CD14-positive monocyte (primary cell): ENCODE measurements at regions not wholly inside any gene's neighbourhood (a gene's known extent, or its start where the extent isn't known, plus 50 kb on each side); places are given as distances from the start of the nearest gene placed in this dataset.

Experiments
- DNase-seq, 3 donors: peaks; one replicate each; pipeline ENCODE4 v3.0.0-alpha.2; 2011 to 2022
- H2AFZ ChIP-seq: 2 replicates; pipeline ENCODE4 v1.6.0; 2012; ENCODE audit warnings: mild to moderate bottlenecking, low read depth, low read length, inconsistent platforms; ENCODE audit not compliant: insufficient read depth, poor library complexity, severe bottlenecking
- H3K27ac ChIP-seq, 2 donors: 1 replicate in 1 of 2; 2 replicates in 1 of 2; pipeline ENCODE4 v1.5.1; 2012 to 2013; ENCODE audit warnings: low read length in 2 of 2, control low read depth in 1 of 2, inconsistent platforms in 1 of 2, low read depth in 1 of 2, mild to moderate bottlenecking in 1 of 2
- H3K27me3 ChIP-seq, 2 donors: one replicate each; pipeline versions ENCODE4 v1.6.0 to v1.6.1; 2011 to 2013; ENCODE audit warnings: low read length in 2 of 2; ENCODE audit not compliant: control insufficient read depth in 2 of 2, insufficient read depth in 2 of 2
- H3K36me3 ChIP-seq, 2 donors: replicated peaks in 1 of 2; 1 replicate in 1 of 2; 2 replicates in 1 of 2; pipeline versions ENCODE4 v1.5.1 to v1.6.1; 2012 to 2013; ENCODE audit warnings: low read length in 2 of 2, control low read depth in 1 of 2, inconsistent platforms in 1 of 2, mild to moderate bottlenecking in 1 of 2; ENCODE audit not compliant: insufficient read depth in 2 of 2, control insufficient read depth in 1 of 2
- H3K4me1 ChIP-seq, 2 donors: 1 replicate in 1 of 2; 2 replicates in 1 of 2; pipeline versions ENCODE4 v1.5.1 to v1.6.1; 2012 to 2013; ENCODE audit warnings: low read length in 2 of 2, control low read depth in 1 of 2, inconsistent platforms in 1 of 2, mild to moderate bottlenecking in 1 of 2, moderate library complexity in 1 of 2; ENCODE audit not compliant: insufficient read depth in 2 of 2, control insufficient read depth in 1 of 2
- H3K4me2 ChIP-seq: replicated peaks from 2 replicates; pipeline ENCODE3; 2012; ENCODE audit warnings: low read length, moderate library complexity, mild to moderate bottlenecking; ENCODE audit not compliant: poor library complexity, severe bottlenecking; ENCODE audit errors: extremely low read depth
- H3K4me3 ChIP-seq, 3 experiments: fragments of 200-600 bp in 1 of 3; sonication (generic) in 1 of 3; replicated peaks in 1 of 3; 1 replicate in 2 of 3; 2 replicates in 1 of 3; pipeline ENCODE4 v1.5.1; 2011 to 2013; ENCODE audit warnings: low read length in 3 of 3, mild to moderate bottlenecking in 3 of 3, control low read depth in 2 of 3, low read depth in 2 of 3, inconsistent platforms in 1 of 3, moderate library complexity in 1 of 3
- H3K79me2 ChIP-seq: 2 replicates; pipeline ENCODE4 v1.6.0; 2012; ENCODE audit warnings: mild to moderate bottlenecking, control low read depth, inconsistent platforms, low read length, moderate library complexity; ENCODE audit not compliant: insufficient read depth
- H3K9ac ChIP-seq: 2 replicates; pipeline ENCODE4 v1.6.0; 2017; ENCODE audit warnings: low read length, mild to moderate bottlenecking; ENCODE audit not compliant: insufficient read depth, poor library complexity, severe bottlenecking
- H3K9me3 ChIP-seq, 2 donors: replicated peaks in 1 of 2; 1 replicate in 1 of 2; 2 replicates in 1 of 2; pipeline versions ENCODE4 v1.5.1 to v1.6.1; 2012 to 2013; ENCODE audit warnings: low read length in 2 of 2, control low read depth in 1 of 2; ENCODE audit not compliant: control insufficient read depth in 1 of 2, insufficient read depth in 1 of 2
- H4K20me1 ChIP-seq: 2 replicates; pipeline ENCODE4 v1.6.0; 2012; ENCODE audit warnings: mild to moderate bottlenecking, low read length, control low read depth, moderate library complexity; ENCODE audit not compliant: insufficient read depth
- H3K27ac Mint-ChIP-seq, 7 donors: one replicate each; pipeline ENCODE4 v1.8.0; 2020; ENCODE audit warnings: mild to moderate bottlenecking in 7 of 7, mixed read lengths in 7 of 7, moderate library complexity in 6 of 7, inconsistent platforms in 2 of 7
- H3K27me3 Mint-ChIP-seq, 3 donors: one replicate each; pipeline ENCODE4 v1.8.0; 2021 to 2022; ENCODE audit warnings: low read depth in 3 of 3, mild to moderate bottlenecking in 3 of 3, mixed read lengths in 3 of 3, moderate library complexity in 3 of 3, inconsistent platforms in 1 of 3
- H3K36me3 Mint-ChIP-seq, 2 donors: one replicate each; pipeline ENCODE4 v1.8.0; 2020; ENCODE audit warnings: mixed read lengths in 2 of 2, inconsistent platforms in 1 of 2, mild to moderate bottlenecking in 1 of 2
- H3K4me1 Mint-ChIP-seq: one replicate; pipeline ENCODE4 v1.8.0; 2020; ENCODE audit warnings: mild to moderate bottlenecking, mixed read lengths
- H3K4me3 Mint-ChIP-seq, 2 donors: one replicate each; pipeline ENCODE4 v1.8.0; 2020; ENCODE audit warnings: mild to moderate bottlenecking in 2 of 2, mixed read lengths in 2 of 2, moderate library complexity in 1 of 2
- H3K9me3 Mint-ChIP-seq, 7 donors: one replicate each; pipeline ENCODE4 v1.8.0; 2020 to 2022; ENCODE audit warnings: mixed read lengths in 7 of 7, mild to moderate bottlenecking in 6 of 7, moderate library complexity in 6 of 7, inconsistent platforms in 2 of 7
- WGBS: methylation state at CpG from one replicate; pipeline ENCODE4 v1.1.5; 2013; ENCODE audit warnings: missing lambda C conversion rate; ENCODE audit not compliant: insufficient coverage; 5-methylcytosine and 5-hydroxymethylcytosine counted together
- intact Hi-C, 2 donors: fragments of 100-400 bp; cut with micrococcal nuclease; formaldehyde crosslinking; loops; one replicate each; pipeline versions ENCODE4 v1.15.0 to v1.15.1; 2023
- TF ChIP-seq, protein P1 (sequence below): fragments of 200-600 bp; IDR thresholded peaks from one replicate; pipeline ENCODE4 v1.8.0; 2022; ENCODE audit warnings: antibody characterized with exemption, mild to moderate bottlenecking

DNA sequence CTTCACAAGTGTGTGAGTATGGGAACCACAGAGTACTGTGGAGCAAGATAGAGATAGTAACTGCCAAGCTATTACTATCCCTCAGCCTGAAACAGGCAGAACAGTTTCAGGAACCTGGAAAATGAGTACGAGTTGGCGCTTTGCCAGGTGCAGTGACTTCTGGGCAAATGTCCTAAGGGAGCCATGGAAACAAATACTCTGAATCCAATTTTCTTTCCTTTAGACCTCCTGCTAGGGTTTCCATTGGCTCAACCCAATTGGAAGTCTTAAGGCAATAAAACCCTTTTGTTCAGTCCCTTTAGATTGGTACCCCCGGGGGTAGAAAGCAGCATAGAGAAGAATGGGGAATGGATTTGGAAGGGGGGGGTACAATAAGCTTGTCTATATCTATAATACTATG, 205.0 kb upstream of the EPHA7 start:
- intact Hi-C loops, result no loop called here
- H4K20me1 ChIP-seq, result no peaks in the 10 kb centered on the region
- peaks cover 0 to 2% (median 0%) of the 10 kb centered on the region in 7 donors for H3K9me3 Mint-ChIP-seq
- H3K4me2 ChIP-seq, result no peak overlapping the region
- no peak overlapping the region for H3K27ac Mint-ChIP-seq
- no peaks in the 10 kb centered on the region for H3K27me3 ChIP-seq
- H3K27me3 Mint-ChIP-seq, result no peaks in the 10 kb centered on the region
- H3K27ac ChIP-seq, result no peak overlapping the region
- no peak overlapping the region for H3K9ac ChIP-seq
- no peaks in the 10 kb centered on the region for H3K9me3 ChIP-seq
- H3K36me3 ChIP-seq, result no peaks in the 10 kb centered on the region
- H3K4me1 ChIP-seq, result no peaks in the 10 kb centered on the region
- TF ChIP-seq, protein P1, sequence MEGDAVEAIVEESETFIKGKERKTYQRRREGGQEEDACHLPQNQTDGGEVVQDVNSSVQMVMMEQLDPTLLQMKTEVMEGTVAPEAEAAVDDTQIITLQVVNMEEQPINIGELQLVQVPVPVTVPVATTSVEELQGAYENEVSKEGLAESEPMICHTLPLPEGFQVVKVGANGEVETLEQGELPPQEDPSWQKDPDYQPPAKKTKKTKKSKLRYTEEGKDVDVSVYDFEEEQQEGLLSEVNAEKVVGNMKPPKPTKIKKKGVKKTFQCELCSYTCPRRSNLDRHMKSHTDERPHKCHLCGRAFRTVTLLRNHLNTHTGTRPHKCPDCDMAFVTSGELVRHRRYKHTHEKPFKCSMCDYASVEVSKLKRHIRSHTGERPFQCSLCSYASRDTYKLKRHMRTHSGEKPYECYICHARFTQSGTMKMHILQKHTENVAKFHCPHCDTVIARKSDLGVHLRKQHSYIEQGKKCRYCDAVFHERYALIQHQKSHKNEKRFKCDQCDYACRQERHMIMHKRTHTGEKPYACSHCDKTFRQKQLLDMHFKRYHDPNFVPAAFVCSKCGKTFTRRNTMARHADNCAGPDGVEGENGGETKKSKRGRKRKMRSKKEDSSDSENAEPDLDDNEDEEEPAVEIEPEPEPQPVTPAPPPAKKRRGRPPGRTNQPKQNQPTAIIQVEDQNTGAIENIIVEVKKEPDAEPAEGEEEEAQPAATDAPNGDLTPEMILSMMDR, result no peak
- no peaks in the 10 kb centered on the region for H3K79me2 ChIP-seq
- no peaks in the 10 kb centered on the region for H3K36me3 Mint-ChIP-seq
- H2AFZ ChIP-seq, result no peak overlapping the region
- no peak overlapping the region for H3K4me3 Mint-ChIP-seq
- no peak for DNase-seq
- no peaks in the 10 kb centered on the region for H3K4me1 Mint-ChIP-seq
- H3K4me3 ChIP-seq, result no peak overlapping the region
- WGBS, result 95% methylated on average over 2 of the region's 3 CpGs

DNA sequence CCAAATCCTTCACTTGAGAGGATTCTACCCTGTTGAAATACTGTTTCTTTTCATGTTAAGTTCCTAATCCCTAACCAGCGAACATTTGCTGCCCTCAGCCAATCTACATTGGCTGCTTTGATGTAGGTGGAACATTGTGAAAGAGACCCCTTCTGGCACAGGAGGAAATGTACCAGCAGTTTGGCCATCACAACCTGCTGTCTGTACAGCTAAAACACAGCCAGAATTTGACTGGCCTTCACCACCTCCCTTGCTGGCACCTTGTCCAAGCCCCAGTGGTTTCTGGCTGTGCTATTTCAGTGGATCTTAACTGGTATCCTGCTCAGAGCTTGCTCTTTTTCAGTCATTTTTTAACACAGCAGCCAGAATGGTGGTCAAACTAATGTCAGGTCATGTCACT, 202.1 kb upstream of the EPHA7 start:
- Histone ChIP-seq H3K27me3 (no peaks in the 10 kb centered on the region), H3K4me1 (no peaks in the 10 kb centered on the region), H3K4me3 (no peak overlapping the region), H3K9me3 (no peaks in the 10 kb centered on the region), H3K79me2 (no peaks in the 10 kb centered on the region), H4K20me1 (no peaks in the 10 kb centered on the region), H3K36me3 (no peaks in the 10 kb centered on the region), H3K27ac (no peak overlapping the region), H2AFZ (no peak overlapping the region), H3K9ac (no peak overlapping the region), H3K4me2 (no peak overlapping the region)
- Mint-ChIP-seq H3K27ac (no peak overlapping the region), H3K4me1 (no peaks in the 10 kb centered on the region), H3K4me3 (no peak overlapping the region), H3K27me3 (no peaks in the 10 kb centered on the region), H3K9me3 (peaks cover 0 to 2% (median 0%) of the 10 kb centered on the region in 7 donors), H3K36me3 (no peaks in the 10 kb centered on the region)
- intact Hi-C loops, result no loop called here
- TF ChIP-seq, protein P1, result no peak
- DNase-seq, result no peak
- WGBS, result no CpG with 5 or more reads among the region's 1 CpG
